Heart left ventricle (tissue), 13 donors: ENCODE measurements at regions not wholly inside any gene's neighbourhood (a gene's known extent, or its start where the extent isn't known, plus 50 kb on each side); places are given as distances from the start of the nearest gene placed in this dataset.

ENCODE experiments used
- CTCF ChIP-seq, 12 donors: fragments of 200-600 bp; sonication (generic) in 4 of 12; IDR thresholded peaks; one replicate each; pipeline versions ENCODE4 v1.5.0 to v1.8.0; 2018 to 2022; ENCODE audit warnings: antibody characterized with exemption in 12 of 12, mild to moderate bottlenecking in 5 of 12
- POLR2A ChIP-seq, 2 donors: fragments of 450-650 bp; IDR thresholded peaks; one replicate each; pipeline ENCODE4 v1.6.1; 2017; ENCODE audit warnings: antibody characterized with exemption in 2 of 2, mild to moderate bottlenecking in 2 of 2, moderate library complexity in 2 of 2
- donor health status: ischemic (EF 13 %, LVEDD 7.1; RV severe dilation, severe dysfunction).
- donor health status: DM: no; HTN: yes; CAD: no.
- donor health status: DM: no; HTN: no; CAD: no.
- donor health status: ischemic (EF 25% LVEDD 6.9; RV normal size, moderate dysfunction).
- donor health status: ischemic (EF 25% LVEDD 5.7; RV mildly dilated, moderate dysfunction).
- donor health status: ischemic (EF 35%, LVEDD 5.7; RV mildly dilated, moderate dysfunction).
- donor health status: nonischemic (EF 11% LVEDD 7.7; RV severe dilation, severe dysfunction).
- donor health status: DM: yes; HTN: yes; CAD: no.
- donor health status: PGD.
- donor health status: ischemic (EF 29% LVEDD 5.4; RV normal size, mild dysfunction).
- donor health status: nonischemic (EF 23%, LVEDD 6.1; RV moderate dilation, normal function).

GRCh38 chr1:221832151-221832550 lies 90.3 kb upstream of the DUSP10 start:
- TF ChIP-seq CTCF (IDR thresholded peaks at IDR 0.05): no peak
- TF ChIP-seq POLR2A (IDR thresholded peaks at IDR 0.05): no peak
